Kidney (tissue), 13 donors: ENCODE measurements at regions not wholly inside any gene's neighbourhood (a gene's known extent, or its start where the extent isn't known, plus 50 kb on each side); places are given as distances from the start of the nearest gene placed in this dataset.
"Not testable (repeated sequence)": the region's sequence is repeated elsewhere in the genome, so short reads cannot be mapped to it uniquely, and the experiment has no call there.

Experiments
- DNase-seq, 5 donors: peaks; one replicate each; pipeline ENCODE4 v3.0.0-alpha.2; 2013 to 2020
- FAIRE-seq: peaks from 2 replicates; lab custom pipeline; 2012; peaks lifted over from hg19 to GRCh38; lab: Jason Lieb, UNC
- H3K27ac ChIP-seq, 2 donors: one replicate each; pipeline ENCODE4 v1.7.0; 2013; ENCODE audit warnings: low read depth in 2 of 2, low read length in 2 of 2, inconsistent platforms in 1 of 2
- H3K27me3 ChIP-seq: one replicate; pipeline ENCODE4 v1.7.1; 2013; ENCODE audit warnings: low read length, inconsistent platforms; ENCODE audit not compliant: control insufficient read depth, insufficient read depth
- H3K36me3 ChIP-seq, 3 donors: one replicate each; pipeline versions ENCODE4 v1.7.0 to v1.7.1; 2013; ENCODE audit warnings: low read length in 3 of 3, control low read depth in 1 of 3, inconsistent platforms in 1 of 3; ENCODE audit not compliant: insufficient read depth in 3 of 3, control insufficient read depth in 2 of 3
- H3K4me1 ChIP-seq, 3 donors: one replicate each; pipeline versions ENCODE4 v1.7.0 to v1.7.1; 2013; ENCODE audit warnings: low read length in 3 of 3, inconsistent platforms in 1 of 3, low read depth in 1 of 3; ENCODE audit not compliant: control insufficient read depth in 2 of 3, insufficient read depth in 2 of 3
- H3K4me3 ChIP-seq, 3 donors: one replicate each; pipeline versions ENCODE4 v1.7.0 to v1.8.1; 2013; ENCODE audit warnings: low read length in 3 of 3, control low read depth in 1 of 3, inconsistent platforms in 1 of 3
- H3K9ac ChIP-seq, 3 donors: one replicate each; pipeline versions ENCODE4 v1.7.0 to v1.7.1; 2013; ENCODE audit warnings: low read length in 3 of 3, control low read depth in 1 of 3, inconsistent platforms in 1 of 3
- H3K9me3 ChIP-seq, 3 donors: one replicate each; pipeline versions ENCODE4 v1.7.0 to v1.7.1; 2013; ENCODE audit warnings: low read length in 3 of 3, control low read depth in 1 of 3, inconsistent platforms in 1 of 3; ENCODE audit not compliant: control insufficient read depth in 2 of 3, insufficient read depth in 1 of 3
- CTCF ChIP-seq: IDR thresholded peaks from 3 replicates; pipeline ENCODE4 v1.5.1; 2012; ENCODE audit warnings: mild to moderate bottlenecking, moderate library complexity, borderline replicate concordance; ENCODE audit not compliant: insufficient read depth; ENCODE audit errors: extremely low read depth
- intact Hi-C: fragments of 100-400 bp; cut with DNase I; formaldehyde crosslinking; loops from one replicate; pipeline ENCODE4 v1.11.1; 2022
- donor health status: control.
- donor health status: control.
- donor health status: control.
- donor health status: control.
- donor health status: control.
- donor health status: DM: yes; HTN: yes; CAD: no.
- donor health status: Normal renal cell carcinoma (clear cell type).

- FAIRE-seq (no peak), DNase-seq (no peak)
Observed at GRCh38 chr6:141388666-141389065, 744.1 kb upstream of the GJE1 start.

GRCh38 chr6:141370438-141370837 lies 762.3 kb upstream of the GJE1 start:
- Histone ChIP-seq H3K9me3 (no peaks in the 10 kb centered on the region), H3K27ac (no peak overlapping the region), H3K4me1 (no peaks in the 10 kb centered on the region), H3K4me3 (no peak overlapping the region), H3K9ac (no peak overlapping the region), H3K36me3 (no peaks in the 10 kb centered on the region), H3K27me3 (no peaks in the 10 kb centered on the region)
- TF ChIP-seq CTCF = no peak
- FAIRE-seq (no peak), DNase-seq (no peak)
- intact Hi-C loops = no loop called here

More at GRCh38 chr6:141388666-141389065, 744.1 kb upstream of the GJE1 start:
- Histone ChIP-seq H3K4me1 (no peaks in the 10 kb centered on the region), H3K4me3 (no peak overlapping the region), H3K27ac (no peak overlapping the region), H3K9ac (no peak overlapping the region), H3K36me3 (no peaks in the 10 kb centered on the region), H3K27me3 (no peaks in the 10 kb centered on the region), H3K9me3 (no peaks in the 10 kb centered on the region)
- intact Hi-C loops = no loop called here
- TF ChIP-seq CTCF = no peak

- FAIRE-seq, H3K27ac ChIP-seq, DNase-seq, H3K9me3 ChIP-seq, H3K4me3 ChIP-seq, H3K36me3 ChIP-seq, H3K9ac ChIP-seq, intact Hi-C loops, H3K4me1 ChIP-seq, H3K27me3 ChIP-seq: not testable (repeated sequence)
Observed at GRCh38 chr6:141366796-141367195, 765.9 kb upstream of the GJE1 start.

GRCh38 chr6:141364694-141365093 lies 768.0 kb upstream of the GJE1 start:
- H3K9ac ChIP-seq = no peak overlapping the region
- no peak for TF ChIP-seq CTCF
- no peak overlapping the region for H3K4me3 ChIP-seq
- H3K27ac ChIP-seq = no peak overlapping the region
- no peak for FAIRE-seq
- intact Hi-C loops = no loop called here
- no peaks in the 10 kb centered on the region for H3K36me3 ChIP-seq
- no peaks in the 10 kb centered on the region for H3K27me3 ChIP-seq
- no peak for DNase-seq
- no peaks in the 10 kb centered on the region for H3K4me1 ChIP-seq
- H3K9me3 ChIP-seq = no peaks in the 10 kb centered on the region
